ENCODE measurements at regions not wholly inside any gene's neighbourhood (a gene's known extent, or its start where the extent isn't known, plus 50 kb on each side); places are given as distances from the start of the nearest gene placed in this dataset.

- TF ChIP-seq, protein P1, sequence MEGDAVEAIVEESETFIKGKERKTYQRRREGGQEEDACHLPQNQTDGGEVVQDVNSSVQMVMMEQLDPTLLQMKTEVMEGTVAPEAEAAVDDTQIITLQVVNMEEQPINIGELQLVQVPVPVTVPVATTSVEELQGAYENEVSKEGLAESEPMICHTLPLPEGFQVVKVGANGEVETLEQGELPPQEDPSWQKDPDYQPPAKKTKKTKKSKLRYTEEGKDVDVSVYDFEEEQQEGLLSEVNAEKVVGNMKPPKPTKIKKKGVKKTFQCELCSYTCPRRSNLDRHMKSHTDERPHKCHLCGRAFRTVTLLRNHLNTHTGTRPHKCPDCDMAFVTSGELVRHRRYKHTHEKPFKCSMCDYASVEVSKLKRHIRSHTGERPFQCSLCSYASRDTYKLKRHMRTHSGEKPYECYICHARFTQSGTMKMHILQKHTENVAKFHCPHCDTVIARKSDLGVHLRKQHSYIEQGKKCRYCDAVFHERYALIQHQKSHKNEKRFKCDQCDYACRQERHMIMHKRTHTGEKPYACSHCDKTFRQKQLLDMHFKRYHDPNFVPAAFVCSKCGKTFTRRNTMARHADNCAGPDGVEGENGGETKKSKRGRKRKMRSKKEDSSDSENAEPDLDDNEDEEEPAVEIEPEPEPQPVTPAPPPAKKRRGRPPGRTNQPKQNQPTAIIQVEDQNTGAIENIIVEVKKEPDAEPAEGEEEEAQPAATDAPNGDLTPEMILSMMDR (IDR thresholded peaks at IDR 0.05; ENCODE audit: low read length), result no peak
- no peak for TF ChIP-seq EZH2 (IDR thresholded peaks at IDR 0.05; ENCODE audit: borderline replicate concordance, low read length)
These were observed 671.5 kb downstream of the DHX35 start for GRCh38 chr20:39633689-39634088.
